ENCODE measurements at regions not wholly inside any gene's neighbourhood (a gene's known extent, or its start where the extent isn't known, plus 50 kb on each side); places are given as distances from the start of the nearest gene placed in this dataset.
"Not testable (repeated sequence)": the region's sequence is repeated elsewhere in the genome, so short reads cannot be mapped to it uniquely, and the experiment has no call there.

GRCh38 chr1:113201560-113201959, 128.6 kb downstream of the LRIG2 start:
- Histone ChIP-seq H3K4me3 (no peak overlapping the region), H3K36me3 (no peaks in the 10 kb centered on the region), H3K27me3 (no peaks in the 10 kb centered on the region), H3K27ac (no peak overlapping the region), H3K9me3 (no peaks in the 10 kb centered on the region), H3K4me1 (no peaks in the 10 kb centered on the region)
- no peak for DNase-seq
- TF ChIP-seq POLR2A (IDR thresholded peaks at IDR 0.05): no peak

GRCh38 chr1:113205980-113206766, 133.2 kb downstream of the LRIG2 start:
- no peak overlapping the region for H3K27ac ChIP-seq
- H3K27me3 ChIP-seq: no peaks in the 10 kb centered on the region
- H3K4me3 ChIP-seq: no peak overlapping the region
- no peak for TF ChIP-seq CTCF (IDR thresholded peaks at IDR 0.05)
- no peak for TF ChIP-seq POLR2A (IDR thresholded peaks at IDR 0.05)
- H3K36me3 ChIP-seq: no peaks in the 10 kb centered on the region
- DNase-seq: no peak
- H3K4me1 ChIP-seq: peaks cover 0 to 17% (median 0%) of the 10 kb centered on the region in 4 donors
- no peaks in the 10 kb centered on the region for H3K9me3 ChIP-seq

- Histone ChIP-seq H3K9me3 (no peaks in the 10 kb centered on the region), H3K27ac (no peak overlapping the region), H3K36me3 (no peaks in the 10 kb centered on the region), H3K27me3 (no peaks in the 10 kb centered on the region), H3K4me1 (peaks cover 0 to 17% (median 0%) of the 10 kb centered on the region in 4 donors), H3K4me3 (no peak overlapping the region)
- TF ChIP-seq CTCF (IDR thresholded peaks at IDR 0.05) (no peak), POLR2A (IDR thresholded peaks at IDR 0.05) (no peak)
- DNase-seq: no peak
Observed at GRCh38 chr1:113207019-113207418, 134.0 kb downstream of the LRIG2 start.

GRCh38 chr1:113207457-113207856, 134.5 kb downstream of the LRIG2 start:
- H3K27ac ChIP-seq: no peak overlapping the region
- no peak overlapping the region for H3K4me3 ChIP-seq
- TF ChIP-seq CTCF (IDR thresholded peaks at IDR 0.05) (no peak), POLR2A (IDR thresholded peaks at IDR 0.05) (no peak)
- peaks cover 0 to 17% (median 0%) of the 10 kb centered on the region in 4 donors for H3K4me1 ChIP-seq
- DNase-seq: no peak
- no peaks in the 10 kb centered on the region for H3K27me3 ChIP-seq
- H3K36me3 ChIP-seq: no peaks in the 10 kb centered on the region
- no peaks in the 10 kb centered on the region for H3K9me3 ChIP-seq

GRCh38 chr1:113208425-113208824, 135.4 kb downstream of the LRIG2 start:
- peak in 1 of 3 donors; percentile 64 for DNase-seq
- Histone ChIP-seq H3K27ac (peak overlapping the region in 3 of 4 donors; percentile 42 to 83 (median 81)), H3K4me1 (peaks cover 0 to 17% (median 0%) of the 10 kb centered on the region in 4 donors)
- H3K4me3 ChIP-seq, H3K27me3 ChIP-seq, H3K9me3 ChIP-seq, H3K36me3 ChIP-seq: not testable (repeated sequence)

GRCh38 chr1:113210248-113210647, 137.2 kb downstream of the LRIG2 start:
- peak in 2 of 3 donors; percentile 57 to 76 for DNase-seq

More at GRCh38 chr1:113210248-113210647, 137.2 kb downstream of the LRIG2 start:
- peaks cover 0 to 10% (median 1%) of the 10 kb centered on the region in 4 donors for H3K9me3 ChIP-seq
- peaks cover 0 to 17% (median 0%) of the 10 kb centered on the region in 4 donors for H3K4me1 ChIP-seq
- peak overlapping the region in 3 of 4 donors; percentile 42 to 83 (median 81) for H3K27ac ChIP-seq
- H3K27me3 ChIP-seq: no peaks in the 10 kb centered on the region
- no peak overlapping the region for H3K4me3 ChIP-seq
- TF ChIP-seq CTCF (IDR thresholded peaks at IDR 0.05) (no peak), POLR2A (IDR thresholded peaks at IDR 0.05) (peak in 1 of 2 donors; percentile 31)
- no peaks in the 10 kb centered on the region for H3K36me3 ChIP-seq

Data from Peyer's patch (tissue), 4 donors.